Endothelial cell of umbilical vein (primary cell): ENCODE measurements at regions not wholly inside any gene's neighbourhood (a gene's known extent, or its start where the extent isn't known, plus 50 kb on each side); places are given as distances from the start of the nearest gene placed in this dataset.

Experiments used
- BruUV-seq: library from RNA; stranded (reverse); fragments of 400-500 nt; replicated peaks from 2 replicates; lab custom pipeline; 2021; lab: Mats Ljungman, UMichigan
- CTCF ChIA-PET: fragments of 300-600, 350-600 bp; sonication (Branson Sonifier 250); formaldehyde crosslinking; loops from one replicate; lab custom pipeline; 2021; ENCODE audit warnings: antibody characterized with exemption, inconsistent platforms; lab: Charles Lee
- POLR2A ChIA-PET: fragments of 300-600, 350-600 bp; sonication (Branson Sonifier 250); formaldehyde crosslinking; loops from one replicate; lab custom pipeline; 2021; ENCODE audit warnings: antibody characterized with exemption, inconsistent platforms; lab: Charles Lee
- DNase-seq: peaks from one replicate; pipeline ENCODE4 v3.0.0-alpha.2; 2011; ENCODE audit warnings: low read depth, low spot score
- FAIRE-seq: peaks from 2 replicates; lab custom pipeline; 2011; peaks lifted over from hg19 to GRCh38; lab: Jason Lieb, UNC
- H2AFZ ChIP-seq: 2 replicates; pipeline ENCODE4 v1.6.0; 2012; ENCODE audit warnings: low read depth, low read length, control low read depth, inconsistent platforms
- H3K27ac ChIP-seq: 2 replicates; pipeline ENCODE4 v1.5.1; 2011; ENCODE audit warnings: low read depth, mild to moderate bottlenecking, control low read depth, low read length, moderate library complexity; ENCODE audit not compliant: insufficient read depth
- H3K27me3 ChIP-seq, 2 experiments: 2 replicates each; pipeline versions ENCODE4 v1.6.0 to v1.6.1; 2011; ENCODE audit warnings: low read length in 2 of 2, mixed read lengths in 1 of 2; ENCODE audit not compliant: control insufficient read depth in 2 of 2, insufficient read depth in 2 of 2
- H3K36me3 ChIP-seq, 2 experiments: 2 replicates in 1 of 2; 3 replicates in 1 of 2; pipeline ENCODE4 v1.5.1; 2011; ENCODE audit warnings: low read length in 2 of 2, mild to moderate bottlenecking in 1 of 2, moderate library complexity in 1 of 2; ENCODE audit not compliant: control insufficient read depth in 2 of 2, insufficient read depth in 2 of 2; ENCODE audit errors: extremely low read depth in 1 of 2
- H3K4me1 ChIP-seq: 3 replicates; pipeline ENCODE4 v1.5.1; 2011; ENCODE audit warnings: mild to moderate bottlenecking, low read length; ENCODE audit not compliant: control insufficient read depth, insufficient read depth; ENCODE audit errors: extremely low read depth
- H3K4me2 ChIP-seq: 2 replicates; pipeline ENCODE4 v1.6.1; 2011; ENCODE audit warnings: low read length, control low read depth, mixed read lengths; ENCODE audit not compliant: insufficient read depth
- H3K4me3 ChIP-seq, 3 experiments: fragments of 200-600 bp in 1 of 3; sonication (generic), shearing (Covaris generic) in 1 of 3; replicated peaks in 1 of 3; 2 replicates each; pipeline ENCODE4 v1.5.1; 2011 to 2016; ENCODE audit warnings: control low read depth in 3 of 3, low read length in 3 of 3, mild to moderate bottlenecking in 2 of 3, inconsistent platforms in 1 of 3, low read depth in 1 of 3, moderate library complexity in 1 of 3; ENCODE audit not compliant: insufficient read depth in 1 of 3
- H3K79me2 ChIP-seq: 2 replicates; pipeline ENCODE4 v1.6.0; 2012; ENCODE audit warnings: low read length, inconsistent platforms; ENCODE audit not compliant: control insufficient read depth, insufficient read depth
- H3K9ac ChIP-seq: replicated peaks from 2 replicates; pipeline ENCODE3; 2011; ENCODE audit warnings: low read length, control low read depth; ENCODE audit not compliant: insufficient read depth; ENCODE audit errors: extremely low read depth
- H3K9me1 ChIP-seq: replicated peaks from 3 replicates; pipeline ENCODE4 v1.6.0; 2011; ENCODE audit warnings: mild to moderate bottlenecking, low read length; ENCODE audit not compliant: control insufficient read depth, insufficient read depth; ENCODE audit errors: extremely low read depth
- H3K9me3 ChIP-seq: replicated peaks from 2 replicates; pipeline ENCODE4 v1.5.1; 2012; ENCODE audit warnings: low read length, inconsistent platforms; ENCODE audit not compliant: control insufficient read depth, insufficient read depth
- H4K20me1 ChIP-seq: replicated peaks from 2 replicates; pipeline ENCODE3; 2011; ENCODE audit warnings: mild to moderate bottlenecking, low read length; ENCODE audit not compliant: control insufficient read depth, insufficient read depth; ENCODE audit errors: extremely low read depth
- EZH2 ChIP-seq: IDR thresholded peaks from 2 replicates; pipeline ENCODE4 v1.6.1; 2012; ENCODE audit warnings: borderline replicate concordance, low read depth, mild to moderate bottlenecking, moderate library complexity, low read length, inconsistent platforms; ENCODE audit not compliant: severe bottlenecking
- FOS ChIP-seq: IDR thresholded peaks from 2 replicates; pipeline ENCODE4 v1.6.1; 2011; ENCODE audit warnings: mild to moderate bottlenecking, low read length, moderate library complexity, borderline replicate concordance; ENCODE audit not compliant: insufficient read depth
- GATA2 ChIP-seq: IDR thresholded peaks from 2 replicates; pipeline ENCODE4 v1.7.0; 2011; ENCODE audit warnings: low read depth, mild to moderate bottlenecking, moderate library complexity, mixed read lengths, low read length; ENCODE audit not compliant: insufficient read length, insufficient read depth
- JUN ChIP-seq: IDR thresholded peaks from 2 replicates; pipeline ENCODE4 v1.6.1; 2011; ENCODE audit warnings: borderline replicate concordance, low read depth; ENCODE audit not compliant: insufficient read length, insufficient read depth
- MYC ChIP-seq: IDR thresholded peaks from one replicate; pipeline ENCODE4 v1.6.1; 2011; ENCODE audit warnings: mild to moderate bottlenecking, low read depth, low read length
- POLR2A ChIP-seq: IDR thresholded peaks from 2 replicates; pipeline ENCODE4 v1.6.1; 2012; ENCODE audit warnings: low read depth, mild to moderate bottlenecking, control low read depth, low read length
- POLR2AphosphoS5 ChIP-seq: IDR thresholded peaks from 2 replicates; pipeline ENCODE4 v1.6.1; 2012; ENCODE audit warnings: low read depth, mild to moderate bottlenecking, control low read depth, low read length, moderate library complexity; ENCODE audit not compliant: insufficient read depth
- dilution Hi-C: fragments of 300-500 bp; cut with MboI; formaldehyde crosslinking; loops from one replicate; pipeline ENCODE4 v1.15.0; 2019; ENCODE audit warnings: low sequenced_read_pairs; ENCODE audit not compliant: extremely low pct_ligation_motif_present
- intact Hi-C: fragments of 100-400 bp; cut with micrococcal nuclease; formaldehyde crosslinking; loops from one replicate; pipeline ENCODE4 v1.10.0; 2022
- TF ChIP-seq, protein P1 (sequence below), 2 donors: IDR thresholded peaks; 1 replicate in 1 of 2; 2 replicates in 1 of 2; pipeline ENCODE4 v1.5.1; 2011; ENCODE audit warnings: low read length in 2 of 2, mild to moderate bottlenecking in 2 of 2, moderate library complexity in 2 of 2, control low read depth in 1 of 2, inconsistent platforms in 1 of 2, low read depth in 1 of 2; ENCODE audit not compliant: insufficient read depth in 1 of 2; ENCODE audit errors: extremely low read depth in 1 of 2
- TF ChIP-seq, protein P2 (sequence below): IDR thresholded peaks from 2 replicates; pipeline ENCODE4 v1.6.1; 2011; ENCODE audit not compliant: insufficient read depth, insufficient read length

GRCh38 chr7:51634025-51634424 lies 317.4 kb upstream of the COBL start:
- Histone ChIP-seq H3K36me3 (no peaks in the 10 kb centered on the region), H3K4me3 (no peak overlapping the region), H3K9me1 (no peaks in the 10 kb centered on the region), H3K4me2 (no peak overlapping the region), H3K27ac (no peak overlapping the region), H3K4me1 (no peaks in the 10 kb centered on the region), H3K27me3 (no peaks in the 10 kb centered on the region), H3K79me2 (no peaks in the 10 kb centered on the region), H4K20me1 (no peaks in the 10 kb centered on the region), H2AFZ (no peak overlapping the region), H3K9me3 (no peaks in the 10 kb centered on the region), H3K9ac (no peak overlapping the region)
- FAIRE-seq = no peak
- TF ChIP-seq, protein P1, sequence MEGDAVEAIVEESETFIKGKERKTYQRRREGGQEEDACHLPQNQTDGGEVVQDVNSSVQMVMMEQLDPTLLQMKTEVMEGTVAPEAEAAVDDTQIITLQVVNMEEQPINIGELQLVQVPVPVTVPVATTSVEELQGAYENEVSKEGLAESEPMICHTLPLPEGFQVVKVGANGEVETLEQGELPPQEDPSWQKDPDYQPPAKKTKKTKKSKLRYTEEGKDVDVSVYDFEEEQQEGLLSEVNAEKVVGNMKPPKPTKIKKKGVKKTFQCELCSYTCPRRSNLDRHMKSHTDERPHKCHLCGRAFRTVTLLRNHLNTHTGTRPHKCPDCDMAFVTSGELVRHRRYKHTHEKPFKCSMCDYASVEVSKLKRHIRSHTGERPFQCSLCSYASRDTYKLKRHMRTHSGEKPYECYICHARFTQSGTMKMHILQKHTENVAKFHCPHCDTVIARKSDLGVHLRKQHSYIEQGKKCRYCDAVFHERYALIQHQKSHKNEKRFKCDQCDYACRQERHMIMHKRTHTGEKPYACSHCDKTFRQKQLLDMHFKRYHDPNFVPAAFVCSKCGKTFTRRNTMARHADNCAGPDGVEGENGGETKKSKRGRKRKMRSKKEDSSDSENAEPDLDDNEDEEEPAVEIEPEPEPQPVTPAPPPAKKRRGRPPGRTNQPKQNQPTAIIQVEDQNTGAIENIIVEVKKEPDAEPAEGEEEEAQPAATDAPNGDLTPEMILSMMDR (IDR thresholded peaks at IDR 0.05; ENCODE audit: extremely low read depth in 1 of 2, insufficient read depth in 1 of 2, low read depth in 1 of 2, low read length in 2 of 2) = no peak
- ChIA-PET POLR2A (no interaction called here), CTCF (no interaction called here)
- no TSS peak for BruUV-seq
- intact Hi-C loops = no loop called here
- dilution Hi-C loops = no loop called here
- no peak for DNase-seq

DNA sequence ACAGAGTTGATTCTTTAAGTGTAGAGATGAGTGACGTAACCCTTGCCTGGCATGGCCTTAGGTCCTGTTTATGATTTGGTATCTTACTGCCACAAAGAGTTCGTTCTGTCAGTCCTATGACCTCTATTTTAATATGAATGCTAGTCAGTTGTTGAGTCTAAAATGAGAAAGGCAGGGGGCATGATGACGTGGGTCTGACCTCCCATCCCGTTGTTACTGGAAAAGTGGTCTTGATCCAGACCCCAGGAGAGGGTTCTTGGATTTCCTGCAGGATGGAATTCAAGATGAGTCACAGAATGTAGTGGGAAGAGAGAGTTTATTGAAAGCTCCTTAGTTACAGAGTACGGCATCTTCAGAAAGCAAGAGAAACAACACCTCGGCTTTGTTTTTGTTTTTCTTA lies 317.0 kb upstream of the COBL start:
- no peak overlapping the region for H2AFZ ChIP-seq
- H3K9me3 ChIP-seq = no peaks in the 10 kb centered on the region
- H3K4me1 ChIP-seq = no peaks in the 10 kb centered on the region
- ChIA-PET CTCF (no interaction called here), POLR2A (no interaction called here)
- TF ChIP-seq POLR2A (no peak), JUN (no peak), POLR2AphosphoS5 (no peak), EZH2 (no peak), FOS (no peak), MYC (no peak), GATA2 (no peak)
- TF ChIP-seq, protein P2, sequence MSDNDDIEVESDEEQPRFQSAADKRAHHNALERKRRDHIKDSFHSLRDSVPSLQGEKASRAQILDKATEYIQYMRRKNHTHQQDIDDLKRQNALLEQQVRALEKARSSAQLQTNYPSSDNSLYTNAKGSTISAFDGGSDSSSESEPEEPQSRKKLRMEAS = no peak
- TF ChIP-seq, protein P1 (IDR thresholded peaks at IDR 0.05; ENCODE audit: extremely low read depth in 1 of 2, insufficient read depth in 1 of 2, low read depth in 1 of 2, low read length in 2 of 2) = no peak
- H3K27ac ChIP-seq = no peak overlapping the region
- no peak overlapping the region for H3K4me2 ChIP-seq
- DNase-seq (no peak), FAIRE-seq (no peak)
- no peak overlapping the region for H3K9ac ChIP-seq
- no peaks in the 10 kb centered on the region for H3K36me3 ChIP-seq
- intact Hi-C loops = no loop called here
- no peak overlapping the region for H3K4me3 ChIP-seq
- BruUV-seq = no TSS peak
- H3K9me1 ChIP-seq = no peaks in the 10 kb centered on the region
- no peaks in the 10 kb centered on the region for H4K20me1 ChIP-seq
- H3K79me2 ChIP-seq = no peaks in the 10 kb centered on the region
- dilution Hi-C loops = no loop called here
- H3K27me3 ChIP-seq = no peaks in the 10 kb centered on the region
